GM18526 (cell line): ENCODE measurements at regions not wholly inside any gene's neighbourhood (a gene's known extent, or its start where the extent isn't known, plus 50 kb on each side); places are given as distances from the start of the nearest gene placed in this dataset.

Source experiments
- POLR2A ChIP-seq: IDR thresholded peaks from 3 replicates; pipeline ENCODE4 v1.6.1; 2011; ENCODE audit not compliant: insufficient read length; ENCODE audit errors: extremely low read depth

- no peak for TF ChIP-seq POLR2A
These were observed 112.9 kb upstream of the GSE1 start for GRCh38 chr16:85500220-85500619.

DNA sequence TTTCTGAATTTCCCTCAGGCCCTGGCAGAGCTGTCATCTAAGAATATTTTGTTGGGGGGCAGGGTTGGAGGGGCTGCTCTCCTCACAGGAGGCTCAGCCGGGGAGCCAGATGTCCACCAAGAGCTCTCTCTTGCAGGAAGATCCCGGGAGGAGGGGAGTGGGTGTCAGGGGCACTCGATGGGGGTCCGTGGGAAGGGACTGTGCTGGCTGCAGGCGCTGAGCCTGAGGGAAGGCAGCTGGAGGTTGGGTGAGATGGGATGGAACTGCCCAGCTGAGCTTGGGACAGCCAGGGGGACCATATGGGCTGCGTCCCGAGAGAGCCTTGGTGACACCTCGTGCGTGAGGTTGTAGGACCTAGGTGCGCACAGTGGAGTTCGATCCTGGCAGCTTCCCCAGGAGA, 111.2 kb upstream of the GSE1 start:
- TF ChIP-seq POLR2A = no peak

GRCh38 chr16:85502357-85502756, 110.8 kb upstream of the GSE1 start:
- no peak for TF ChIP-seq POLR2A

DNA sequence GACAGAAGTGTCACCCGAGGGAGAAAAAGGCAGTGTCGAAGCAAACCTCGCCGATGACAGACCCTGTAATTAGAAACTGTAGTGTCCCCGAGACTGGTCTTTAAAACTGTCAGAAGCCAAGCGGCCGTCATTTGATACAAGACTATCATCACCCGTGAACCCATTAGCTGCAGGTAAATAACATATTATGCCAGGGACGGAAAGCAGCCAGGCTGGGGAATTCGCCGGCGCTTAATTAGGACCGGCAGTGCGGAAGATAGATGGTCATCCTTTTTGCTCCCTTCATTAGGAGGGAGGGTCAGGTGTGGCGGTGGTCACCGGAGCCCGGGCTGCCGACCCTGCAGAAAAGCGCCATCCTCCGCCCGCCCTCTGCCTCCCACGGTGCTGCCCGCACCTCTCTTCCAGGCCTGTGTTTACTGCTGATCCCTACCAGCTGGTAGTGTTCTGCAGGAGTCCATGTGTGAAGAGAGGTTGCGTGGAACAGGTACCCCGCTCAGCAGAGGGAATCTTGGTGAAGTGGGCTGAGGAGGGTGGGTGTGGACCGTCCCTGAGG, 109.4 kb upstream of the GSE1 start:
- no peak for TF ChIP-seq POLR2A

DNA sequence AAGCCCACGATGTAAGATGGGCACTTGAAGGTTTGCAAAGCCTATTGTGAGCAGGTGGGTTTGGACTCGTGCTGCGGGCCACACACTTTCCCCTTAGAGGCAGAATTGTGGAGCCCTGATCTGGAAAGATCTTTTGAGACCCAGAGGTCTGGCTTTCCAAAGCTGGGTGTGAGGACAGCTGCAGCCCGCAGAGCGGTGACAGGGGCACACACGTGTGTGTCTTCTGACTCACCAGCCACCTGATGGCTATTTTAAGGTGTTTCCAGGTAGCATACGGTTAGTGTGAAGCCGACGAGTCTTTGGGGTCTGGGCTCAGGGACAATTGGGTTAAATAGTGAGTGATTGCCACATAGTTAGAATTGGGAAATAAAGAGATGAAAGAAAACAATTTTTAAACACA, 108.9 kb upstream of the GSE1 start:
- no peak for TF ChIP-seq POLR2A

DNA sequence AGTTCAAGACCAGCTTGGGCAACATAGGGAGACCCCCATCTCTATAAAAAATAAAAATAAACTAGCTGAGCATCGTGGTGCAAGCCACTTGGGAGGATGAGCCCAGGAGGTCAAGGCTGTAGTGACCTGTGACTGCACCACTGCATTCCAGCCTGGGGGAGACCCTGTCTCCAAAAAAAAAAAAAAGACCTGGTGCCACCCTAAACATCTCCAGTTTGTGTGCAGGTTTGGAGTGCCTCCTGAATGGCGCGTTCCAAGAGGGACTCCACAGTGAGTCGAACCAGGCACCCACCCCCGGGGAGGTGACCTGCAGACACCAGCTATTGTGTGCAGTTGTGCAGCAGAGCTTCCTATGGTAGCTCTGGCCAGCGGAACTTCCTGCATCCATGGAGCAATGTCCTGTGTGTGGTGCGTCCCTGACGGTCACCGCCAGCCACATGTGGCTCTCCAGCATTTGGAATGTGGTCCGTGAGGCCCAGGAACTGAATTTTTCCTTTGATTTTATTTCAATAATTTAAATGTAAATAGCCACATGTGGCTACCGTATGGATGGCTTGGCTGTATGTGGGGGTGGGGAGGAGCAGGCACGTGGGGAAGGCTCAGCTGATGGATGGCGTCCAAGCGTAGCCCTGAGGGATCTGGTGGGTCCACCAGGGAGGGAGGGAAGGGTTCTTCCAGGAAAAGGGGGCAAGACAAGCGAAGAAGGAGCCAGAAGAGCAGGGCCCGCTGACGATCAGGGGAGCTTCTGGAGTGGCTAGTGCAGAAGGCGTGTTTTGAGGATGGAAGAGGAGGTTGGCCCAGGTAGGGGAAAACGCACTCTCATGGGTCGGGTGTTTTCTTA, 107.1 kb upstream of the GSE1 start:
- no peak for TF ChIP-seq POLR2A

GRCh38 chr16:85506635-85506911, 106.5 kb upstream of the GSE1 start:
- TF ChIP-seq POLR2A = no peak

DNA sequence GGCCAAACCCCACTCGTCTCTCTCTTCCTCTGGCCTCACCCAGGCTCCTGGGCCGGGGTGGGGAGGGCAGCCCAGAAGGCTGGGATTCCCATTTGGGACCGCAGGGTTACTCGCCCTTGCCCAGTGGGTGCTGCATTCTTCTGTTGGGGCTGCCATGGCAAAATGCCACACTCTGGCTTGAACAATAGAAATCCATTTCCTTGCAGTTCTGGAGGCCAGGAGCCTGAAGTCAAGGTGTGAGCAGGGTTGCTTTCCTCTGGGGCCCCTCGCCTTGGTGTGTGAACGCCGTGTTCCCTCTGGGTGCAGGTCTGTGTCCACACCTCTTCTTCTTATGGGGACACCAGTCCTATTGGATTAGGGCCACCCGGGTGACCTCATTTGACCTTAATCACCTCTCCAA, 105.8 kb upstream of the GSE1 start:
- TF ChIP-seq POLR2A = no peak

- TF ChIP-seq POLR2A = no peak
These were observed 104.7 kb upstream of the GSE1 start for GRCh38 chr16:85508388-85508787.

DNA sequence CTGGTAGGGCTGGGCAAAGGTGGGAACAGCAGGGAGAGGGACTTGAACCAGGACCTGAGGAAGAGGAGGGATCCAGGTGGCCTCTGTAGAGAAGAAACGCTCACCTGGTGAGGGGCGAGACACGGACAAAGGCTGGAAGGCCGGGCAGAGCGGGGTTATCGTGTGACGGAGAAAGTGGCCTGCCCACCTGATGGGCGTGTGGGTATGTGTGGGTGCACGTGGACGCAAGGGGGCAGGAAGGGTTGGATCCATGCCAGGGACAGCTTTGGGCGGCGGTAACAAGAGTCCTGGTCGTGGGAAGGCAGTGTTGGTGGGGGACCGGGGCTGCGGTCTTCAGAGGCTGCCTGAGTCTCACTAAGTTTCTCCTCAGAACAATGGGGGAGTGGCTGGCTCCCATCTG, 104.1 kb upstream of the GSE1 start:
- TF ChIP-seq POLR2A = no peak

DNA sequence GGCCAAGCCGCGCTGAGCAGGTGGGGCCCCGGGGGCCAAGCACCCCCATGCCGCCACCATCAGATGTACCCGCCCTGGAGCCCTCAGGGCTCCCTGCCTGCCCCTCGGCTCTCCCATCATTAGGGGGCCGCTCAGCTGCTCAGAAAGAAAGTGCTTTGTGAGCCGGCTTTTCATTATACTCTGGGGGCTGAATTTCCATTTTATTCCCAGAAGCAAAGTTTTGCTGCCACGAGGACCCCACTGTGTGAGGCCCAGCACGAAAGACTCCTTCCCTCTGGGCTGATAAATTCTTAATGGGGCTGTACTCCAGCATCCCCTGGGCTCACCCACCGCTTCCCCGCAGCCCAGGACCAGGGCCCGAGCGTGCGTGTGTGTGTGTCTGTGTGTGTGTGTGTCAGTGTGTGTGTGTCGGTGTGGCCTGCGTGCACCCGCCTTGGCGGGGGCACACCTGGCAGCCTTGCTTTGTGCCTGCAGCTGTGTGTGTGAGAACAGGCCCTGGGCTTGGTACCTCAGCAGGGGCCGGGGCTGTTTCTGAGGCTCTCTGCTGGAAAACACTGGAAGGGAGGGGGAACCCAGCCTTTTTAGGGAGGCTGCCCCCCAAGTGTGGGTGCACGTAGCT, 103.0 kb upstream of the GSE1 start:
- no peak for TF ChIP-seq POLR2A

GRCh38 chr16:85511938-85512807, 100.9 kb upstream of the GSE1 start:
- TF ChIP-seq POLR2A = no peak

DNA sequence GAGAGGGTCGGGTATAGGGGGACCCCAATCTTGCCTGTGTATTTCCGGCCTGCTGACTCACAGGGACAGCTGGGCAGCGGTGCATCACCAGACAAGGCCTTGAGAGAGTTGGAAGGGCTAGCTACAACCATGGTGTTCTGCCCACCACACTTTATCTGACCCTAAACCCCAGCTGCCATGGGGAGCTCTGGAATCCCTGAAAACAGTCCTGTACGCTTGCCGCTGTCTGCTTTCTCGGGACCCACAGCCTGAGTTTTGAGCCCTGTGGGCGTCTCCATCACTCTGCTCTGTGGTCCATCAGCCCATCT, 100.4 kb upstream of the GSE1 start:
- TF ChIP-seq POLR2A = no peak

- no peak for TF ChIP-seq POLR2A
These were observed 99.9 kb upstream of the GSE1 start for GRCh38 chr16:85513180-85513579.

DNA sequence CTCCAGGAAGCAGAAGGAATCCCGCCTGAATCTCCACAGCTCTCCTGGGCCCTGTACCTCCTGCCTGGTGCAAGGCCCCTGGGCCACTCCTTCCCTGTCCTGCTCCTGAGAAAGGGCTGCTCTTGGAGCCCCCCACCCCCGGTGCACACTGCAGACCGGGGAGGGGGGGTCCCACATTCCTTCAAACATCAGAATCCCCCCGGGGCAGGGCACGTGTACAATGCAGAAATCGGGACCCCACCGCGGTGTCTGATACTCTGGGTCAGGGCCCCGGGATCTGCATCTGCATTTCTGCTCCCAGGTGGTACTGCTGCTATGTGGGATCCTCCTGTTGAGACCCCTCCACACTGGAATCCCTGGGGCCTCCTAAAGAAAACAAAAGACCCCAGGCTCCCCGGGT, 99.5 kb upstream of the GSE1 start:
- TF ChIP-seq POLR2A = no peak

DNA sequence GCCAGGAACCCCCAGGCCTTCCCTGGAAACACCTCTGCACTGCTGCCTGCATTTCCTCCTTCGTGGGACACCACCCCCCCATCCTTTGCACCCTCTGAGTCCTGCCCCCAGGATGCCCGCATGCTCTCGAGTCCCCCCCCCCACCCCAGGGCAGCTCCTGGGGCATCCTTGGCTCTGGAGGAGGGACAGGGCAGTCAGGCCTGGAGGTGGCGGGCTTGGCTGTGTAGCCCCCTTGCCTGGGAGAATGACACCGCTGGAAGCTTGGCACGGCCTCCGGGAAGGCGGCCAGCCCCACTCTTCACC, 98.9 kb upstream of the GSE1 start:
- TF ChIP-seq POLR2A = no peak
